OCI-LY3 (cell line): ENCODE measurements at regions not wholly inside any gene's neighbourhood (a gene's known extent, or its start where the extent isn't known, plus 50 kb on each side); places are given as distances from the start of the nearest gene placed in this dataset.
"Not testable (repeated sequence)": the region's sequence is repeated elsewhere in the genome, so short reads cannot be mapped to it uniquely, and the experiment has no call there.

Experiments
- H2AFZ ChIP-seq: fragments of 200-600, 300-600 bp; shearing (Covaris generic); 2 replicates; pipeline ENCODE4 v1.6.0; 2014; ENCODE audit warnings: antibody characterized with exemption, low read depth, low read length
- H3K27ac ChIP-seq: fragments of 200-600, 300-600 bp; sonication (generic); 2 replicates; pipeline ENCODE4 v1.5.1; 2014; ENCODE audit warnings: mild to moderate bottlenecking, low read length, moderate library complexity, mixed read lengths
- H3K27me3 ChIP-seq: fragments of 200-600, 300-600 bp; sonication (generic); 2 replicates; pipeline ENCODE4 v1.6.1; 2014; ENCODE audit warnings: low read depth, low read length, mixed read lengths
- H3K36me3 ChIP-seq: fragments of 200-600, 300-600 bp; sonication (generic); replicated peaks from 2 replicates; pipeline ENCODE3; 2014; ENCODE audit warnings: low read depth, low read length, mixed read lengths
- H3K4me1 ChIP-seq: fragments of 300-600, 200-600 bp; sonication (generic); 2 replicates; pipeline ENCODE4 v1.6.1; 2014; ENCODE audit warnings: low read length, mixed read lengths
- H3K4me2 ChIP-seq: fragments of 200-600, 300-600 bp; sonication (generic); 2 replicates; pipeline ENCODE4 v1.6.1; 2014; ENCODE audit warnings: low read length, mixed read lengths
- H3K4me3 ChIP-seq: fragments of 300-600, 200-600 bp; sonication (generic); 2 replicates; pipeline ENCODE4 v1.5.1; 2014; ENCODE audit warnings: antibody characterized with exemption, mild to moderate bottlenecking, low read length, moderate library complexity
- H3K79me2 ChIP-seq: fragments of 300-600, 200-600 bp; shearing (Covaris generic); 2 replicates; pipeline ENCODE4 v1.6.1; 2014; ENCODE audit warnings: mild to moderate bottlenecking, low read length, mixed read lengths
- H3K9ac ChIP-seq: fragments of 300-600, 200-600 bp; shearing (Covaris generic); 2 replicates; pipeline ENCODE4 v1.6.0; 2014; ENCODE audit warnings: mild to moderate bottlenecking, low read length, moderate library complexity
- H3K9me3 ChIP-seq: fragments of 200-600, 300-600 bp; shearing (Covaris generic); 2 replicates; pipeline ENCODE4 v1.6.1; 2014; ENCODE audit warnings: low read length, mixed read lengths; ENCODE audit not compliant: insufficient read depth
- H4K20me1 ChIP-seq: fragments of 200-600, 300-600 bp; sonication (generic); 2 replicates; pipeline ENCODE4 v1.6.1; 2016; ENCODE audit warnings: low read length, mixed read lengths; ENCODE audit not compliant: insufficient read depth
- CTCF ChIP-seq: fragments of 200-600, 300-600 bp; sonication (generic); IDR thresholded peaks from 2 replicates; pipeline ENCODE4 v1.5.1; 2014; ENCODE audit warnings: antibody characterized with exemption, low read length, low read depth
- EZH2phosphoT487 ChIP-seq: fragments of 200-600 bp; shearing (Covaris generic); IDR thresholded peaks from 2 replicates; pipeline ENCODE4 v1.6.1; 2018; ENCODE audit warnings: antibody characterized with exemption, mixed run types, low read depth

DNA sequence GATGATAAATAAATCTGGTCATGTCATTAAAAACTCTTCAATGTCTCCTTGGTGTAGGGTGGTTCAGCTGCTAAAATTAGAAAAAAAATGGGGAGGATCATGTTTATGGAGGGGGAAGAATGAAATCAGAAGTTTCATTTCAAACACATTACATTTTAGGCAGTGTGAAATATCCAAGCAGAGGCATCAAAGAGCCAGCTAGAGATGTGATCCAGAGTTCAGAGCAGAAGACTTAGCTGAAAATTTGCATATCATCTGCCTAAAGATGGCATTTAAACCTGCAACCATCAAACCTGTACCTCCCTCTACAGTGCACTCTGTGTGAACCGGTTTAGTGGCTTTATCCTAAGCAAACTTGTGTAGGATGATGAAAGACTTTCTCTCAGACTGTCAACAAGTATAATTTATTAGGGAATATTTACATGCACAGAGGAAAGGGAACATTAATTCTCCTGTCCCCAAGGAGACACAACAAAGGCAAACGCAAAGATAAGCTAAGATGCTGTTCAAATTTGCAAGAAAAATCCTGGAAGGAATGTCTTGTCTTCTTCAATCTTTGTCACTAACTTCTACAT is 84.8 kb upstream of the PLEKHG1 start:
- Histone ChIP-seq H3K36me3 (no peaks in the 10 kb centered on the region), H3K27ac (no peak overlapping the region), H3K27me3 (no peaks in the 10 kb centered on the region), H3K4me2 (no peak overlapping the region), H3K9ac (no peak overlapping the region), H3K4me1 (peaks cover 13% of the 10 kb centered on the region), H2AFZ (no peak overlapping the region), H3K79me2 (no peaks in the 10 kb centered on the region), H4K20me1 (no peaks in the 10 kb centered on the region), H3K4me3 (no peak overlapping the region), H3K9me3 (no peaks in the 10 kb centered on the region)
- no peak for TF ChIP-seq EZH2phosphoT487
- TF ChIP-seq CTCF, result no peak

DNA sequence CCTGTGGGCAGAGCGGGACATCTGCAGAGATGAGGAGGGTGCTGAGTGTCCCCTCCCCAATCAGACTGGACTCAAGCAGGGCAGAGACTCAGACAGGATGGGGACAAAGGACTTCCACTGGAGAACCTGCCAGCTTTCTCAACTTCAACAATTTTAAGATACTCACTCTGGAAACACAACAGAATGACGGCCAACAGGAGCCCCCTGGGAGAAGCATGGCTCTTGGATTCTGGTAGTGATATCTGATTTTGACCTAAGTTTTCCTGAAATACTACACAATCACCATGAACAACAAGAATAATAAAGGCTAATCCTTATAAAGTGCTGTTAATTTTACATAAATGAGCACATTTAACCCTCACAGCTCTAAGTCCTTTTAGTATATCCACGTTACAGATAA is 83.5 kb upstream of the PLEKHG1 start:
- Histone ChIP-seq H3K27me3 (no peaks in the 10 kb centered on the region), H3K9ac (no peak overlapping the region), H3K4me1 (peaks cover 7% of the 10 kb centered on the region), H2AFZ (no peak overlapping the region), H3K4me3 (no peak overlapping the region), H3K4me2 (no peak overlapping the region), H3K9me3 (no peaks in the 10 kb centered on the region), H3K79me2 (no peaks in the 10 kb centered on the region), H3K36me3 (no peaks in the 10 kb centered on the region), H3K27ac (no peak overlapping the region), H4K20me1 (no peaks in the 10 kb centered on the region)
- no peak for TF ChIP-seq EZH2phosphoT487
- no peak for TF ChIP-seq CTCF

- TF ChIP-seq EZH2phosphoT487, result no peak
- no peak for TF ChIP-seq CTCF
Measured at GRCh38 chr6:150517175-150517574, 82.5 kb upstream of the PLEKHG1 start.

GRCh38 chr6:150521482-150521881 is 78.2 kb upstream of the PLEKHG1 start:
- Histone ChIP-seq H3K27me3 (no peaks in the 10 kb centered on the region), H4K20me1 (no peaks in the 10 kb centered on the region), H2AFZ (no peak overlapping the region), H3K79me2 (no peaks in the 10 kb centered on the region), H3K9ac (no peak overlapping the region), H3K36me3 (no peaks in the 10 kb centered on the region), H3K4me3 (no peak overlapping the region), H3K4me2 (no peak overlapping the region), H3K4me1 (no peaks in the 10 kb centered on the region), H3K9me3 (no peaks in the 10 kb centered on the region), H3K27ac (no peak overlapping the region)
- TF ChIP-seq CTCF (no peak), EZH2phosphoT487 (no peak)

More at GRCh38 chr6:150517175-150517574, 82.5 kb upstream of the PLEKHG1 start:
- no peak overlapping the region for H3K27ac ChIP-seq
- H3K4me3 ChIP-seq, result no peak overlapping the region
- H3K9me3 ChIP-seq, result no peaks in the 10 kb centered on the region
- H3K4me1 ChIP-seq, result no peaks in the 10 kb centered on the region
- no peak overlapping the region for H3K9ac ChIP-seq
- no peaks in the 10 kb centered on the region for H3K36me3 ChIP-seq
- H2AFZ ChIP-seq, result no peak overlapping the region
- no peaks in the 10 kb centered on the region for H4K20me1 ChIP-seq
- H3K79me2 ChIP-seq, result no peaks in the 10 kb centered on the region
- H3K4me2 ChIP-seq, result no peak overlapping the region
- no peaks in the 10 kb centered on the region for H3K27me3 ChIP-seq

DNA sequence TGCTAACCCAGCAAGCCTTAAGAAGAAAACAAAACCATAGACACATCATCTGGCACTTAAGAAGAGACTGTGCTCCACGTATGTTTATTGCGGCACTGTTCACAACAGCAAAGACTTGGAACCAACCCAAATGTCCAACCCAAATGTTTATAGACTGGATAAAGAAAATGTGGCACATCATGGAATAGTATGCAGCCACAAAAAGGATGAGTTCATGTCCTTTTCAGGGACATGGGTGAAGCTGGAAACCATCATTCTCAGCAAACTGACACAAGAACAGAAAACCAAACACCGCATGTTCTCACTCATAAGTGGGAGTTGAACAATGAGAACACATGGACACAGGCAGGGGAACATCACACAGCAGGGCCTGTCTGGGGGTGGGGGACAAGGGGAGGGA is 76.5 kb upstream of the PLEKHG1 start:
- H4K20me1 ChIP-seq, H3K27me3 ChIP-seq, H3K36me3 ChIP-seq, H3K9ac ChIP-seq, H3K4me3 ChIP-seq, H3K9me3 ChIP-seq, H3K79me2 ChIP-seq, H3K4me2 ChIP-seq, H3K4me1 ChIP-seq, H3K27ac ChIP-seq, H2AFZ ChIP-seq: not testable (repeated sequence)
